A549 (cell line): ENCODE measurements at regions not wholly inside any gene's neighbourhood (a gene's known extent, or its start where the extent isn't known, plus 50 kb on each side); places are given as distances from the start of the nearest gene placed in this dataset.

ENCODE experiments used
- ATAC-seq, 2 experiments: fragments of 200-7000 bp in 1 of 2; fragments of >200 bp in 1 of 2; cut with Nextera tagmentation in 1 of 2; cut with Tn5 transposase in 1 of 2; 3 replicates each; pipeline versions ENCODE4 v1.8.0 to v1.9.1; 2018 to 2020; ENCODE audit warnings: mild to moderate bottlenecking in 1 of 2, moderate library complexity in 1 of 2
- CTCF ChIA-PET: fragments of 300-600 bp; sonication (Branson Sonifier 250); formaldehyde crosslinking; extraction: SDS; loops from one replicate; lab custom pipeline; 2021; ENCODE audit warnings: antibody characterized with exemption, inconsistent platforms; lab: Yijun Ruan, JAX
- POLR2A ChIA-PET: fragments of 350-600 bp; formaldehyde crosslinking; extraction: SDS; loops from one replicate; lab custom pipeline; 2021; ENCODE audit warnings: antibody characterized with exemption, inconsistent platforms; lab: Yijun Ruan, JAX
- DNase-seq, 2 experiments: peaks; one replicate each; pipeline versions ENCODE4 v3.0.0 to v3.0.0-alpha.2; 2011 to 2016; ENCODE audit warnings: low read depth in 1 of 2, low spot score in 1 of 2
- FAIRE-seq: peaks from 2 replicates; lab custom pipeline; 2011; peaks lifted over from hg19 to GRCh38; lab: Jason Lieb, UNC
- H3K27ac ChIP-seq, 2 experiments: fragments of >200 bp; sonication (Bioruptor Twin); formaldehyde crosslinking; 3 replicates each; pipeline ENCODE4 v1.5.1; 2016 to 2017
- H3K4me1 ChIP-seq: fragments of >200 bp; sonication (Bioruptor Twin); formaldehyde crosslinking; 3 replicates; pipeline ENCODE4 v1.6.1; 2016
- H3K4me2 ChIP-seq: fragments of >200 bp; sonication (Bioruptor Twin); formaldehyde crosslinking; 3 replicates; pipeline ENCODE4 v1.6.1; 2016
- H3K4me3 ChIP-seq: fragments of >200 bp; sonication (Bioruptor Twin); formaldehyde crosslinking; 3 replicates; pipeline ENCODE4 v1.5.1; 2016
- H3K9me3 ChIP-seq: fragments of >200 bp; sonication (Bioruptor Twin); formaldehyde crosslinking; 3 replicates; pipeline ENCODE4 v1.6.1; 2016
- CHD4 ChIP-seq: fragments of 200-600 bp; sonication (generic); IDR thresholded peaks from 2 replicates; pipeline ENCODE4 v1.6.1; 2016; ENCODE audit warnings: antibody characterized with exemption, mild to moderate bottlenecking, borderline replicate concordance
- EP300 ChIP-seq, 2 experiments: fragments of >200 bp; sonication (Bioruptor Twin); formaldehyde crosslinking; IDR thresholded peaks; 2 replicates in 1 of 2; 3 replicates in 1 of 2; pipeline ENCODE4 v1.6.1; 2016 to 2017
- ESRRA ChIP-seq: fragments of 150-350 bp; IDR thresholded peaks from 2 replicates; pipeline ENCODE4 v1.6.1; 2014; ENCODE audit warnings: mild to moderate bottlenecking, low read length, borderline replicate concordance
- FOSB ChIP-seq: fragments of 250-450 bp; sonication (Bioruptor Pico); IDR thresholded peaks from 2 replicates; pipeline ENCODE4 v1.5.0; 2020; ENCODE audit warnings: mild to moderate bottlenecking, moderate library complexity
- FOSL2 ChIP-seq, 2 experiments: fragments of 450-650 bp in 1 of 2; fragments of >200 bp in 1 of 2; sonication (Bioruptor Twin) in 1 of 2; formaldehyde crosslinking; IDR thresholded peaks; 2 replicates each; pipeline versions ENCODE4 v1.5.0 to v1.6.1; 2016 to 2020; ENCODE audit warnings: mild to moderate bottlenecking in 1 of 2, moderate library complexity in 1 of 2
- FOXS1 ChIP-seq: fragments of 250-450 bp; sonication (Bioruptor Pico); IDR thresholded peaks from 2 replicates; pipeline ENCODE4 v1.5.0; 2020; ENCODE audit warnings: mild to moderate bottlenecking, moderate library complexity
- HDAC2 ChIP-seq: fragments of 200-600 bp; sonication (generic); IDR thresholded peaks from 2 replicates; pipeline ENCODE4 v1.6.1; 2016
- HOXB13 ChIP-seq: fragments of 250-450 bp; sonication (Bioruptor Pico); IDR thresholded peaks from 2 replicates; pipeline ENCODE4 v1.5.0; 2020; ENCODE audit warnings: low read depth, mild to moderate bottlenecking, moderate library complexity
- HOXB5 ChIP-seq: fragments of 250-450 bp; sonication (Bioruptor Pico); IDR thresholded peaks from 2 replicates; pipeline ENCODE4 v1.5.0; 2020; ENCODE audit warnings: mild to moderate bottlenecking, moderate library complexity
- KDM1A ChIP-seq: fragments of 200-600 bp; sonication (generic); IDR thresholded peaks from 2 replicates; pipeline ENCODE4 v1.6.1; 2016; ENCODE audit warnings: low read depth, mild to moderate bottlenecking
- KDM5A ChIP-seq: fragments of 200-600 bp; sonication (generic); IDR thresholded peaks from 2 replicates; pipeline ENCODE4 v1.6.1; 2016; ENCODE audit warnings: antibody characterized with exemption, mild to moderate bottlenecking
- MAFK ChIP-seq: fragments of 450-650 bp; IDR thresholded peaks from 2 replicates; pipeline ENCODE4 v1.6.1; 2014; ENCODE audit not compliant: partially characterized antibody
- NPAS2 ChIP-seq: fragments of 250-450 bp; sonication (Bioruptor Pico); IDR thresholded peaks from 2 replicates; pipeline ENCODE4 v1.8.0; 2022; ENCODE audit warnings: mild to moderate bottlenecking, moderate library complexity, borderline replicate concordance
- NR3C1 ChIP-seq: fragments of >200 bp; sonication (Bioruptor Twin); formaldehyde crosslinking; IDR thresholded peaks from 3 replicates; pipeline ENCODE4 v1.6.1; 2017
- POLR2AphosphoS2 ChIP-seq: conservative IDR thresholded peaks from 2 replicates; pipeline ENCODE4 v1.6.1; 2012; ENCODE audit warnings: low read length, improper control_type of control experiment, inconsistent platforms
- RAD21 ChIP-seq, 2 experiments: fragments of >200 bp in 1 of 2; sonication (Bioruptor Twin) in 1 of 2; formaldehyde crosslinking in 1 of 2; IDR thresholded peaks in 1 of 2; conservative IDR thresholded peaks in 1 of 2; 2 replicates in 1 of 2; 3 replicates in 1 of 2; pipeline ENCODE4 v1.6.1; 2012 to 2018; ENCODE audit warnings: inconsistent platforms in 1 of 2
- RARB ChIP-seq: fragments of 250-450 bp; sonication (Bioruptor Pico); IDR thresholded peaks from 2 replicates; pipeline ENCODE4 v1.8.0; 2021; ENCODE audit warnings: mild to moderate bottlenecking, moderate library complexity
- TP53 ChIP-seq: fragments of 250-450 bp; sonication (Bioruptor Pico); IDR thresholded peaks from 2 replicates; pipeline ENCODE4 v1.5.0; 2021; ENCODE audit warnings: mild to moderate bottlenecking, moderate library complexity
- ZFP36 ChIP-seq: fragments of 450-650 bp; IDR thresholded peaks from 2 replicates; pipeline ENCODE4 v1.6.1; 2014; ENCODE audit warnings: borderline replicate concordance; ENCODE audit not compliant: partially characterized antibody
- ZSCAN20 ChIP-seq: fragments of 250-450 bp; sonication (Bioruptor Pico); IDR thresholded peaks from 2 replicates; pipeline ENCODE4 v1.8.0; 2022; ENCODE audit warnings: mild to moderate bottlenecking, moderate library complexity
- WGBS: methylation state at CpG from one replicate; pipeline ENCODE4 v1.1.6; 2017; ENCODE audit errors: missing lambda C conversion rate; 5-methylcytosine and 5-hydroxymethylcytosine counted together
- TF ChIP-seq, protein P1 (sequence below): fragments of 250-450 bp; sonication (Bioruptor Pico); IDR thresholded peaks from 2 replicates; pipeline ENCODE4 v1.5.0; 2021; ENCODE audit warnings: mild to moderate bottlenecking, moderate library complexity, borderline replicate concordance
- TF ChIP-seq, protein P2 (sequence below): IDR thresholded peaks from 2 replicates; pipeline ENCODE4 v1.6.1; 2012; ENCODE audit warnings: low read depth, borderline replicate concordance
- TF ChIP-seq, protein P3 (sequence below): IDR thresholded peaks from 2 replicates; pipeline ENCODE4 v1.6.1; 2012
- TF ChIP-seq, protein P4 (sequence below): fragments of >200 bp; sonication (Bioruptor Twin); formaldehyde crosslinking; IDR thresholded peaks from 3 replicates; pipeline ENCODE4 v1.5.1; 2016
- TF ChIP-seq, protein P5 (sequence below): fragments of 150-350 bp; IDR thresholded peaks from 2 replicates; pipeline ENCODE4 v1.6.1; 2014; ENCODE audit warnings: low read depth, mild to moderate bottlenecking, low read length

DNA sequence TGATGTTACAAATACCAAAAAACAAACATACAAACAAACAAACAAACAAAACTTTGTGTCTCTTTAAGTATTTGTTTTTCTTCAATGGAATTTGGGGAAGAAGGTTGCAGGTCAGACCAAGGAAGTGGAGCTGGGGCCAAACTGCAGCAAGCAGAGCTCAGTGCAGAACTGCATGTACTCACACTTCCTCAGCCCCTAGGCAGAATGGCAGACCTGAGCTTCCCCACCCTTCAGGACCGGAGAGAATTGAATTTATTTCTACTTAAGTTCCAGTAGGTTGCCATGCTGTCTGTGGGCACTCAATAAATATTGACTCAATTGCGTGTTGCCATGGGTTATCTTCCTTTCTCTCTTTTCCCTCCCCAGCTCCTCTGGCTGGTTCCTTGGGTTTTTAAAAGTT is 173.6 kb downstream of the PTGER3 start (continued):
- TF ChIP-seq RARB (no peak), HDAC2 (no peak), EP300 (IDR thresholded peaks at IDR 0.05) (no peak)

DNA sequence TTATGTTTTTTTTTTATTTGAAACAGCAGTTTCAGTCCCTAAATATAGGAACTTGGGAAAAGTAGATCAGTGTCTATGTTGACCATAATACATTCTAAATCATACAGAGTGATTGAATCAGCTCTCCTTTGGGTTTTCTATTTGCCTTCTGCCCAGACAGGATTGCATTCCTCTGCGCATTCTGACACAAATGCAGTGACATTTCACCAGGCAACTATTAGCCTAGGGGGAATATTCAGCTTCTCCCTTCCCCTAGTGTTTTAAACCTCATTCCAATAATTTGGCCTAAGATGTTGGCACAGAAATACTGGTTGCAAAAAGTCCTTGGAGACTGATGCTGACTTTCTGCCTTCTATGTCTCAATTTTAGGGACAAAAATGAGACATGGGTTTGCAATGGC is 172.8 kb downstream of the PTGER3 start:
- ChIA-PET CTCF (no interaction called here), POLR2A (no interaction called here)
- WGBS: 45% methylated on average over 1 of the region's 1 CpG
- Histone ChIP-seq H3K4me3 (no peak overlapping the region), H3K9me3 (no peaks in the 10 kb centered on the region), H3K27ac (no peak overlapping the region), H3K4me1 (no peaks in the 10 kb centered on the region)
- FAIRE-seq: no peak
- no peak for ATAC-seq
- no peak for DNase-seq
- TF ChIP-seq RAD21 (conservative IDR thresholded peaks at IDR 0.05 in 1 of 2, IDR thresholded peaks at IDR 0.05 in 1 of 2): no peak
- TF ChIP-seq, protein P1, sequence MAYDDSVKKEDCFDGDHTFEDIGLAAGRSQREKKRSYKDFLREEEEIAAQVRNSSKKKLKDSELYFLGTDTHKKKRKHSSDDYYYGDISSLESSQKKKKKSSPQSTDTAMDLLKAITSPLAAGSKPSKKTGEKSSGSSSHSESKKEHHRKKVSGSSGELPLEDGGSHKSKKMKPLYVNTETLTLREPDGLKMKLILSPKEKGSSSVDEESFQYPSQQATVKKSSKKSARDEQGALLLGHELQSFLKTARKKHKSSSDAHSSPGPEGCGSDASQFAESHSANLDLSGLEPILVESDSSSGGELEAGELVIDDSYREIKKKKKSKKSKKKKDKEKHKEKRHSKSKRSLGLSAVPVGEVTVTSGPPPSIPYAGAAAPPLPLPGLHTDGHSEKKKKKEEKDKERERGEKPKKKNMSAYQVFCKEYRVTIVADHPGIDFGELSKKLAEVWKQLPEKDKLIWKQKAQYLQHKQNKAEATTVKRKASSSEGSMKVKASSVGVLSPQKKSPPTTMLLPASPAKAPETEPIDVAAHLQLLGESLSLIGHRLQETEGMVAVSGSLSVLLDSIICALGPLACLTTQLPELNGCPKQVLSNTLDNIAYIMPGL (CRISPR knock-in tag): no peak
- no peak for TF ChIP-seq KDM1A
- no peak for TF ChIP-seq KDM5A
- TF ChIP-seq ZSCAN20: no peak
- TF ChIP-seq RARB: no peak
- TF ChIP-seq HOXB13 (CRISPR knock-in tag): no peak
- no peak for TF ChIP-seq CHD4
- no peak for TF ChIP-seq TP53 (CRISPR knock-in tag)
- TF ChIP-seq EP300 (IDR thresholded peaks at IDR 0.05): no peak
- TF ChIP-seq, protein P2, sequence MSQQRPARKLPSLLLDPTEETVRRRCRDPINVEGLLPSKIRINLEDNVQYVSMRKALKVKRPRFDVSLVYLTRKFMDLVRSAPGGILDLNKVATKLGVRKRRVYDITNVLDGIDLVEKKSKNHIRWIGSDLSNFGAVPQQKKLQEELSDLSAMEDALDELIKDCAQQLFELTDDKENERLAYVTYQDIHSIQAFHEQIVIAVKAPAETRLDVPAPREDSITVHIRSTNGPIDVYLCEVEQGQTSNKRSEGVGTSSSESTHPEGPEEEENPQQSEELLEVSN: no peak
- no peak for TF ChIP-seq POLR2AphosphoS2
- TF ChIP-seq ZFP36: no peak
- TF ChIP-seq, protein P3, sequence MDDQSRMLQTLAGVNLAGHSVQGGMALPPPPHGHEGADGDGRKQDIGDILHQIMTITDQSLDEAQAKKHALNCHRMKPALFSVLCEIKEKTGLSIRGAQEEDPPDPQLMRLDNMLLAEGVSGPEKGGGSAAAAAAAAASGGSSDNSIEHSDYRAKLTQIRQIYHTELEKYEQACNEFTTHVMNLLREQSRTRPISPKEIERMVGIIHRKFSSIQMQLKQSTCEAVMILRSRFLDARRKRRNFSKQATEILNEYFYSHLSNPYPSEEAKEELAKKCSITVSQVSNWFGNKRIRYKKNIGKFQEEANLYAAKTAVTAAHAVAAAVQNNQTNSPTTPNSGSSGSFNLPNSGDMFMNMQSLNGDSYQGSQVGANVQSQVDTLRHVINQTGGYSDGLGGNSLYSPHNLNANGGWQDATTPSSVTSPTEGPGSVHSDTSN: no peak
- no peak for TF ChIP-seq NR3C1
- TF ChIP-seq, protein P4, sequence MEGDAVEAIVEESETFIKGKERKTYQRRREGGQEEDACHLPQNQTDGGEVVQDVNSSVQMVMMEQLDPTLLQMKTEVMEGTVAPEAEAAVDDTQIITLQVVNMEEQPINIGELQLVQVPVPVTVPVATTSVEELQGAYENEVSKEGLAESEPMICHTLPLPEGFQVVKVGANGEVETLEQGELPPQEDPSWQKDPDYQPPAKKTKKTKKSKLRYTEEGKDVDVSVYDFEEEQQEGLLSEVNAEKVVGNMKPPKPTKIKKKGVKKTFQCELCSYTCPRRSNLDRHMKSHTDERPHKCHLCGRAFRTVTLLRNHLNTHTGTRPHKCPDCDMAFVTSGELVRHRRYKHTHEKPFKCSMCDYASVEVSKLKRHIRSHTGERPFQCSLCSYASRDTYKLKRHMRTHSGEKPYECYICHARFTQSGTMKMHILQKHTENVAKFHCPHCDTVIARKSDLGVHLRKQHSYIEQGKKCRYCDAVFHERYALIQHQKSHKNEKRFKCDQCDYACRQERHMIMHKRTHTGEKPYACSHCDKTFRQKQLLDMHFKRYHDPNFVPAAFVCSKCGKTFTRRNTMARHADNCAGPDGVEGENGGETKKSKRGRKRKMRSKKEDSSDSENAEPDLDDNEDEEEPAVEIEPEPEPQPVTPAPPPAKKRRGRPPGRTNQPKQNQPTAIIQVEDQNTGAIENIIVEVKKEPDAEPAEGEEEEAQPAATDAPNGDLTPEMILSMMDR: no peak
- no peak for TF ChIP-seq ESRRA
- no peak for TF ChIP-seq FOXS1 (CRISPR knock-in tag)
- TF ChIP-seq, all 56 proteins: peak for 0
- H3K4me2 ChIP-seq: no peak overlapping the region

DNA sequence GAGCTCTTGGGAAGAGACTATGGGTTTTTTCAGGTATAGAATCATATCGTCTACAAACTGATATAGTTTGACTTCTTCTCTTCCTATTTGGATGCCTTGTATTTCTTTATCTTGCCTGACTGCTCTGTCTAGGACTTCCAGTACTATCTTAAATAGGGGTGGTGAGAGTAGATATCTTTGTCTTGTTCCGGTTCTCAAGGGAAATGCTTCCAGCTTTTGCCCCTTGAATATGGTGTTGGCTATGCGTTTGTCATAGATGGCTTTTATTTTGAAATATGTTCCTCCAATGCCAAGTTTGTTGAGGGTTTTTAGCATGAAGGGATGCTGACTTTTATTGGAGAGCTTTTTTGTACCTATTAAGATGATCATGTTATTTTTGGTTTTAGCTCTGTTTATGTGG is 170.3 kb downstream of the PTGER3 start:
- no peak for ATAC-seq
- 12% methylated on average over 3 of the region's 3 CpGs for WGBS
- TF ChIP-seq NPAS2 (no peak), RAD21 (conservative IDR thresholded peaks at IDR 0.05 in 1 of 2, IDR thresholded peaks at IDR 0.05 in 1 of 2) (no peak), HOXB5 (CRISPR knock-in tag) (no peak), MAFK (no peak), FOSL2 (IDR thresholded peaks at IDR 0.05) (no peak), FOSL2 (CRISPR knock-in tag; IDR thresholded peaks at IDR 0.05) (no peak), FOSB (CRISPR knock-in tag) (no peak)
- TF ChIP-seq, protein P5, sequence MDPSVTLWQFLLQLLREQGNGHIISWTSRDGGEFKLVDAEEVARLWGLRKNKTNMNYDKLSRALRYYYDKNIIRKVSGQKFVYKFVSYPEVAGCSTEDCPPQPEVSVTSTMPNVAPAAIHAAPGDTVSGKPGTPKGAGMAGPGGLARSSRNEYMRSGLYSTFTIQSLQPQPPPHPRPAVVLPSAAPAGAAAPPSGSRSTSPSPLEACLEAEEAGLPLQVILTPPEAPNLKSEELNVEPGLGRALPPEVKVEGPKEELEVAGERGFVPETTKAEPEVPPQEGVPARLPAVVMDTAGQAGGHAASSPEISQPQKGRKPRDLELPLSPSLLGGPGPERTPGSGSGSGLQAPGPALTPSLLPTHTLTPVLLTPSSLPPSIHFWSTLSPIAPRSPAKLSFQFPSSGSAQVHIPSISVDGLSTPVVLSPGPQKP: no peak
- TF ChIP-seq, all 56 proteins: peak for 0
- no peak for DNase-seq
- Histone ChIP-seq H3K27ac (no peak overlapping the region), H3K4me2 (no peak overlapping the region), H3K9me3 (no peaks in the 10 kb centered on the region), H3K4me3 (no peak overlapping the region), H3K4me1 (no peaks in the 10 kb centered on the region)
- POLR2A ChIA-PET: no interaction called here
- FAIRE-seq: no peak
- CTCF ChIA-PET: no interaction called here
